SK-N-SH treated with all-trans-retinoic acid at 6 μM for 48 hours (cell line): ENCODE measurements at regions not wholly inside any gene's neighbourhood (a gene's known extent, or its start where the extent isn't known, plus 50 kb on each side); places are given as distances from the start of the nearest gene placed in this dataset.
"Not testable (repeated sequence)": the region's sequence is repeated elsewhere in the genome, so short reads cannot be mapped to it uniquely, and the experiment has no call there.

Source experiments
- ATAC-seq: fragments of 200-7000 bp; cut with Tn5 transposase; 3 replicates; pipeline ENCODE4 v1.9.1; 2020; ENCODE audit warnings: mild to moderate bottlenecking, moderate library complexity
- ARNTL ChIP-seq: fragments of 450-650 bp; formaldehyde crosslinking; IDR thresholded peaks from 2 replicates; pipeline ENCODE4 v1.5.0; 2020; ENCODE audit warnings: low read depth, mild to moderate bottlenecking, moderate library complexity, borderline replicate concordance
- BACH2 ChIP-seq: fragments of 250-450 bp; sonication (Bioruptor Pico); IDR thresholded peaks from 2 replicates; pipeline ENCODE4 v1.9.0; 2021; ENCODE audit warnings: mild to moderate bottlenecking, borderline replicate concordance
- CREB5 ChIP-seq: fragments of 250-450 bp; sonication (Bioruptor Pico); IDR thresholded peaks from 2 replicates; pipeline ENCODE4 v1.5.1; 2020; ENCODE audit warnings: low read depth, mild to moderate bottlenecking, moderate library complexity
- CSDC2 ChIP-seq: fragments of 250-450 bp; sonication (Bioruptor Pico); IDR thresholded peaks from 2 replicates; pipeline ENCODE4 v1.5.0; 2020; ENCODE audit warnings: mild to moderate bottlenecking, moderate library complexity
- CSRNP3 ChIP-seq: fragments of 250-450 bp; sonication (Bioruptor Pico); IDR thresholded peaks from 2 replicates; pipeline ENCODE4 v1.5.1; 2021; ENCODE audit warnings: mild to moderate bottlenecking, moderate library complexity
- ESRRG ChIP-seq: fragments of 250-450 bp; sonication (Bioruptor Pico); IDR thresholded peaks from 2 replicates; pipeline ENCODE4 v1.6.1; 2021; ENCODE audit warnings: mild to moderate bottlenecking
- GLIS3 ChIP-seq: fragments of 250-450 bp; sonication (Bioruptor Pico); IDR thresholded peaks from 2 replicates; pipeline ENCODE4 v1.5.0; 2020; ENCODE audit warnings: mild to moderate bottlenecking, moderate library complexity
- ISL1 ChIP-seq: fragments of 250-450 bp; sonication (Bioruptor Pico); IDR thresholded peaks from 2 replicates; pipeline ENCODE4 v2.1.2; 2022; ENCODE audit warnings: mild to moderate bottlenecking, moderate library complexity
- OSR1 ChIP-seq: fragments of 250-450 bp; sonication (Bioruptor Pico); IDR thresholded peaks from 2 replicates; pipeline ENCODE4 v1.8.0; 2022; ENCODE audit warnings: moderate library complexity, mild to moderate bottlenecking, inconsistent platforms
- POU6F1 ChIP-seq: fragments of 250-450 bp; sonication (Bioruptor Pico); IDR thresholded peaks from 2 replicates; pipeline ENCODE4 v1.8.0; 2021; ENCODE audit warnings: low read depth, mild to moderate bottlenecking, moderate library complexity, borderline replicate concordance
- PPARA ChIP-seq: fragments of 250-450 bp; sonication (Bioruptor Pico); IDR thresholded peaks from 2 replicates; pipeline ENCODE4 v1.5.0; 2020; ENCODE audit warnings: mild to moderate bottlenecking, borderline replicate concordance
- RARB ChIP-seq: fragments of 250-450 bp; sonication (Bioruptor Pico); IDR thresholded peaks from 2 replicates; pipeline ENCODE4 v1.8.0; 2021; ENCODE audit warnings: mild to moderate bottlenecking, moderate library complexity
- SNAI2 ChIP-seq: fragments of 250-450 bp; sonication (Bioruptor Pico); IDR thresholded peaks from 2 replicates; pipeline ENCODE4 v1.5.0; 2020; ENCODE audit warnings: mild to moderate bottlenecking, moderate library complexity
- TCF4 ChIP-seq: fragments of 250-450 bp; sonication (Bioruptor Pico); IDR thresholded peaks from 2 replicates; pipeline ENCODE4 v1.8.0; 2021; ENCODE audit warnings: mild to moderate bottlenecking, moderate library complexity, borderline replicate concordance
- TOX ChIP-seq: fragments of 250-450 bp; sonication (Bioruptor Pico); IDR thresholded peaks from 2 replicates; pipeline ENCODE4 v1.8.0; 2021; ENCODE audit warnings: mild to moderate bottlenecking, moderate library complexity, borderline replicate concordance
- TSHZ2 ChIP-seq: fragments of 250-450 bp; sonication (Bioruptor Pico); IDR thresholded peaks from 2 replicates; pipeline ENCODE4 v1.5.0; 2020; ENCODE audit warnings: mild to moderate bottlenecking, moderate library complexity
- ZC3H10 ChIP-seq: fragments of 250-450 bp; sonication (Bioruptor Pico); IDR thresholded peaks from 2 replicates; pipeline ENCODE4 v1.5.1; 2021; ENCODE audit warnings: mild to moderate bottlenecking, moderate library complexity
- ZFP3 ChIP-seq: fragments of 250-450 bp; sonication (Bioruptor Pico); IDR thresholded peaks from 2 replicates; pipeline ENCODE4 v1.5.0; 2020; ENCODE audit warnings: mild to moderate bottlenecking, moderate library complexity
- ZNF565 ChIP-seq: fragments of 450-650 bp; formaldehyde crosslinking; conservative IDR thresholded peaks from 2 replicates; pipeline ENCODE4 v1.5.0; 2020; ENCODE audit warnings: low read depth, mild to moderate bottlenecking, moderate library complexity
- ZNF70 ChIP-seq: fragments of 450-650 bp; formaldehyde crosslinking; IDR thresholded peaks from 2 replicates; pipeline ENCODE4 v1.5.0; 2020; ENCODE audit warnings: mild to moderate bottlenecking, moderate library complexity
- ZNF8 ChIP-seq: fragments of 450-650 bp; formaldehyde crosslinking; IDR thresholded peaks from 2 replicates; pipeline ENCODE4 v1.5.0; 2020; ENCODE audit warnings: mild to moderate bottlenecking, moderate library complexity

GRCh38 chr6:159398633-159399032, 229.4 kb downstream of the FNDC1 start (continued):
- TF ChIP-seq CSRNP3 (CRISPR knock-in tag) (no peak), TOX (CRISPR knock-in tag) (no peak), CSDC2 (CRISPR knock-in tag) (no peak), ZC3H10 (CRISPR knock-in tag) (no peak)

GRCh38 chr6:159397753-159398152, 228.6 kb downstream of the FNDC1 start:
- no peak for ATAC-seq
- no peak for TF ChIP-seq CSDC2 (CRISPR knock-in tag)

- no peak for ATAC-seq
- no peak for TF ChIP-seq CSRNP3 (CRISPR knock-in tag)
- TF ChIP-seq ZNF70 (CRISPR knock-in tag): no peak
- no peak for TF ChIP-seq ZNF8 (CRISPR knock-in tag)
- no peak for TF ChIP-seq POU6F1 (CRISPR knock-in tag)
- TF ChIP-seq TCF4 (CRISPR knock-in tag): no peak
- no peak for TF ChIP-seq ZNF565 (CRISPR knock-in tag)
- no peak for TF ChIP-seq TSHZ2 (CRISPR knock-in tag)
- no peak for TF ChIP-seq ZFP3
- TF ChIP-seq ARNTL: no peak
- TF ChIP-seq GLIS3 (CRISPR knock-in tag): no peak
- TF ChIP-seq SNAI2 (CRISPR knock-in tag): no peak
- TF ChIP-seq TOX (CRISPR knock-in tag): no peak
- no peak for TF ChIP-seq PPARA (CRISPR knock-in tag)
- no peak for TF ChIP-seq OSR1 (CRISPR knock-in tag)
- no peak for TF ChIP-seq ZC3H10 (CRISPR knock-in tag)
- no peak for TF ChIP-seq RARB
- no peak for TF ChIP-seq ESRRG (CRISPR knock-in tag)
- TF ChIP-seq CREB5 (CRISPR knock-in tag): no peak
- no peak for TF ChIP-seq BACH2
These were observed 226.4 kb downstream of the FNDC1 start for GRCh38 chr6:159395609-159396008.

GRCh38 chr6:159392695-159393094, 223.5 kb downstream of the FNDC1 start:
- ATAC-seq: not testable (repeated sequence)

GRCh38 chr6:159390381-159390780, 221.2 kb downstream of the FNDC1 start:
- no peak for ATAC-seq
- TF ChIP-seq ARNTL: no peak
- TF ChIP-seq GLIS3 (CRISPR knock-in tag): no peak
- no peak for TF ChIP-seq CSDC2 (CRISPR knock-in tag)
- TF ChIP-seq TSHZ2 (CRISPR knock-in tag): no peak
- no peak for TF ChIP-seq ISL1
- TF ChIP-seq SNAI2 (CRISPR knock-in tag): no peak
- no peak for TF ChIP-seq OSR1 (CRISPR knock-in tag)
- no peak for TF ChIP-seq POU6F1 (CRISPR knock-in tag)
- TF ChIP-seq, all 23 proteins: peak for 0
